ENCODE measurements at regions not wholly inside any gene's neighbourhood (a gene's known extent, or its start where the extent isn't known, plus 50 kb on each side); places are given as distances from the start of the nearest gene placed in this dataset.

- DNase-seq (ENCODE audit: low spot score): no peak
Observed at GRCh38 chr1:229034342-229034741, 236.6 kb upstream of the RAB4A start.

GRCh38 chr1:229035054-229035747, 235.7 kb upstream of the RAB4A start:
- no peak for DNase-seq (ENCODE audit: low spot score)

GRCh38 chr1:229035748-229036082, 235.2 kb upstream of the RAB4A start:
- no peak for DNase-seq (ENCODE audit: low spot score)

- no peak for DNase-seq (ENCODE audit: low spot score)
Observed at GRCh38 chr1:229037806-229038405, 233.0 kb upstream of the RAB4A start.

GRCh38 chr1:229040630-229041358, 230.1 kb upstream of the RAB4A start:
- DNase-seq (ENCODE audit: low spot score): no peak

- DNase-seq (ENCODE audit: low spot score): no peak
Observed at GRCh38 chr1:229041946-229042345, 229.0 kb upstream of the RAB4A start.

- DNase-seq (ENCODE audit: low spot score): no peak
Observed at GRCh38 chr1:229042482-229042881, 228.4 kb upstream of the RAB4A start.

GRCh38 chr1:229043115-229043514, 227.8 kb upstream of the RAB4A start:
- DNase-seq (ENCODE audit: low spot score): no peak

- DNase-seq (ENCODE audit: low spot score): no peak
Observed at GRCh38 chr1:229046251-229046853, 224.6 kb upstream of the RAB4A start.

- DNase-seq (ENCODE audit: low spot score): no peak
Observed at GRCh38 chr1:229047161-229047839, 223.6 kb upstream of the RAB4A start.

GRCh38 chr1:229047840-229048620, 222.9 kb upstream of the RAB4A start:
- DNase-seq (ENCODE audit: low spot score): no peak

GRCh38 chr1:229048896-229049295, 222.0 kb upstream of the RAB4A start:
- DNase-seq (ENCODE audit: low spot score): no peak

- no peak for DNase-seq (ENCODE audit: low spot score)
Observed at GRCh38 chr1:229056046-229056445, 214.9 kb upstream of the RAB4A start.

GRCh38 chr1:229058111-229058561, 212.8 kb upstream of the RAB4A start:
- DNase-seq (ENCODE audit: low spot score): no peak

- DNase-seq (ENCODE audit: low spot score): no peak
Observed at GRCh38 chr1:229058729-229059128, 212.2 kb upstream of the RAB4A start.

- no peak for DNase-seq (ENCODE audit: low spot score)
Observed at GRCh38 chr1:229059671-229060539, 211.0 kb upstream of the RAB4A start.

GRCh38 chr1:229062135-229062534, 208.8 kb upstream of the RAB4A start:
- DNase-seq (ENCODE audit: low spot score): no peak

GRCh38 chr1:229063154-229063773, 207.6 kb upstream of the RAB4A start:
- DNase-seq (ENCODE audit: low spot score): no peak

- DNase-seq (ENCODE audit: low spot score): no peak
Observed at GRCh38 chr1:229064320-229065168, 206.4 kb upstream of the RAB4A start.

Measured in kidney capillary endothelial cell (primary cell).